Umbilical cord (tissue), 1 donor: ENCODE measurements at regions not wholly inside any gene's neighbourhood (a gene's known extent, or its start where the extent isn't known, plus 50 kb on each side); places are given as distances from the start of the nearest gene placed in this dataset.
A peak's percentile ranks its signal among the peaks of the same experiment; 100 is the strongest.
"Not testable (repeated sequence)": the region's sequence is repeated elsewhere in the genome, so short reads cannot be mapped to it uniquely, and the experiment has no call there.

Experiments
- DNase-seq: peaks from one replicate; pipeline ENCODE4 v3.0.0-alpha.2; 2015; ENCODE audit warnings: low spot score

GRCh38 chr4:141290771-141291170, 70.1 kb downstream of the ZNF330 start:
- no peak for DNase-seq

- no peak for DNase-seq
These were observed 73.6 kb downstream of the ZNF330 start for GRCh38 chr4:141294306-141294705.

GRCh38 chr4:141301216-141301615, 80.5 kb downstream of the ZNF330 start:
- no peak for DNase-seq

GRCh38 chr4:141302924-141303323, 82.2 kb downstream of the ZNF330 start:
- DNase-seq = no peak

- DNase-seq = no peak
These were observed 83.7 kb downstream of the ZNF330 start for GRCh38 chr4:141304346-141304745.

GRCh38 chr4:141306331-141306730, 85.6 kb downstream of the ZNF330 start:
- DNase-seq = no peak

- DNase-seq = peak; percentile 19
These were observed 86.6 kb downstream of the ZNF330 start for GRCh38 chr4:141307241-141307689.

- DNase-seq = no peak
These were observed 89.2 kb downstream of the ZNF330 start for GRCh38 chr4:141309874-141310273.

- DNase-seq = no peak
These were observed 90.8 kb downstream of the ZNF330 start for GRCh38 chr4:141311246-141312204.

GRCh38 chr4:141314627-141315026, 93.9 kb downstream of the ZNF330 start:
- no peak for DNase-seq

GRCh38 chr4:141328560-141329173, 108.0 kb downstream of the ZNF330 start:
- DNase-seq = no peak

- DNase-seq = peak; percentile 67
These were observed 108.5 kb downstream of the ZNF330 start for GRCh38 chr4:141329174-141329569.

- peak; percentile 54 for DNase-seq
These were observed 109.9 kb downstream of the ZNF330 start for GRCh38 chr4:141330616-141331015.

GRCh38 chr4:141331534-141332358, 111.1 kb downstream of the ZNF330 start:
- no peak for DNase-seq

- not testable (repeated sequence) for DNase-seq
These were observed 111.9 kb downstream of the ZNF330 start for GRCh38 chr4:141332359-141333181.

GRCh38 chr4:141333456-141334230, 112.9 kb downstream of the ZNF330 start:
- DNase-seq = not testable (repeated sequence)

- no peak for DNase-seq
These were observed 114.5 kb downstream of the ZNF330 start for GRCh38 chr4:141335166-141335565.

- no peak for DNase-seq
These were observed 117.5 kb downstream of the ZNF330 start for GRCh38 chr4:141338238-141338637.

GRCh38 chr4:141339391-141339790, 118.7 kb downstream of the ZNF330 start:
- DNase-seq = no peak

- no peak for DNase-seq
These were observed 119.3 kb downstream of the ZNF330 start for GRCh38 chr4:141339966-141340365.
